ENCODE measurements at regions not wholly inside any gene's neighbourhood (a gene's known extent, or its start where the extent isn't known, plus 50 kb on each side); places are given as distances from the start of the nearest gene placed in this dataset.

DNA sequence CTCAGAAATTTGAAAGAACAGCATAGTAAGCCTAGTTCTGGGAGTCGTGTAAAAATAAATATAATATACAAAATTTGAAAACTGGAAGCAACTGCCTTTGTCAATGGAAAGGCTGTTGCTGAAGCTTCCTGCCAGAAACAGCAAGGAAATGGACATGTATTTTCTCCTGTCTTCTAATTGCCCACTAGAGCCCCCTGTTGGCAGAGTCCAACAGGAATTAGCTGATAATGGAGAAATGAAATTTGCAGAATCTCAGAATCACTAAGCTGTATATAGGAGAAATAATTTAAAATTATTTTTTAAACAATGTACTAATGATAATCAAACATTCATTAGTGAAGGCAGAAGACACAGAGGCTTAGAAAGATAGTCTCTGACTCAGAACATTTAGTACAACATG is 414.8 kb downstream of the SLC6A15 start:
- Histone ChIP-seq H3K4me2 (ENCODE audit: insufficient read depth in 1 of 2, low read depth in 2 of 2, low read length in 2 of 2) (no peak overlapping the region), H3K56ac (replicated peaks; ENCODE audit: insufficient read length, low read depth, low read length) (no peak overlapping the region), H2AK5ac (ENCODE audit: low read depth, low read length) (no peak overlapping the region), H4K5ac (ENCODE audit: insufficient read length, low read depth, low read length) (no peak overlapping the region), H3K9ac (replicated peaks in 1 of 4; ENCODE audit: extremely low read depth in 1 of 4, low read depth in 3 of 4, low read length in 3 of 4) (no peak overlapping the region), H2BK15ac (ENCODE audit: low read length) (no peak overlapping the region), H3K4me1 (replicated peaks in 1 of 4; ENCODE audit: control insufficient read depth in 3 of 4, insufficient read depth in 4 of 4, low read length in 3 of 4) (no peaks in the 10 kb centered on the region), H3K23ac (ENCODE audit: insufficient read length) (no peak overlapping the region), H3K27ac (ENCODE audit: low read depth, low read length) (no peak overlapping the region), H2BK5ac (ENCODE audit: low read depth, low read length) (no peak overlapping the region), H3K9me3 (ENCODE audit: insufficient read depth in 2 of 2, low read depth in 1 of 2, low read length in 1 of 2) (no peaks in the 10 kb centered on the region), H4K8ac (ENCODE audit: extremely low read depth, insufficient read depth, low read length) (no peak overlapping the region), H3K79me1 (ENCODE audit: low read depth, low read length) (no peaks in the 10 kb centered on the region), H2BK20ac (ENCODE audit: low read length) (no peak overlapping the region), H3K14ac (ENCODE audit: insufficient read length) (no peak overlapping the region), H2AFZ (ENCODE audit: low read length) (no peak overlapping the region), H3K79me2 (ENCODE audit: control insufficient read depth in 1 of 2, insufficient read depth in 2 of 2, low read length in 2 of 2) (no peaks in the 10 kb centered on the region), H2BK12ac (ENCODE audit: low read depth, low read length) (no peak overlapping the region), H2BK120ac (replicated peaks; ENCODE audit: low read depth, low read length) (no peak overlapping the region), H3K18ac (ENCODE audit: extremely low read depth, low read length) (no peak overlapping the region), H4K91ac (replicated peaks; ENCODE audit: insufficient read length, low read length) (no peak overlapping the region), H3K4me3 (ENCODE audit: extremely low read depth in 1 of 4, insufficient read depth in 2 of 4, low read depth in 3 of 4, low read length in 4 of 4) (no peak overlapping the region), H3K4ac (replicated peaks; ENCODE audit: insufficient read length, low read depth, low read length) (no peak overlapping the region), H3K27me3 (replicated peaks in 1 of 4; ENCODE audit: control insufficient read depth in 3 of 4, extremely low read depth in 1 of 4, insufficient read depth in 3 of 4, low read length in 3 of 4) (no peaks in the 10 kb centered on the region), H3K23me2 (ENCODE audit: low read depth, low read length) (no peaks in the 10 kb centered on the region), H4K20me1 (replicated peaks in 1 of 2; ENCODE audit: control insufficient read depth in 1 of 2, insufficient read depth in 2 of 2, low read length in 2 of 2) (no peaks in the 10 kb centered on the region), H3K36me3 (ENCODE audit: control insufficient read depth in 2 of 4, insufficient read depth in 4 of 4, low read length in 3 of 4) (no peaks in the 10 kb centered on the region)
- TF ChIP-seq CTCF (IDR thresholded peaks at IDR 0.05; ENCODE audit: control extremely low read depth in 1 of 3, insufficient read depth in 1 of 3, low read depth in 1 of 3, low read length in 3 of 3) = peak in 2 of 3 experiments; percentile 46 to 57; a peak in 3 of 4 replicates
- TF ChIP-seq CEBPB (IDR thresholded peaks at IDR 0.05; ENCODE audit: low read depth, low read length) = no peak
- TF ChIP-seq RAD21 (IDR thresholded peaks at IDR 0.05 in 1 of 2, conservative IDR thresholded peaks at IDR 0.05 in 1 of 2; ENCODE audit: low read depth in 2 of 2, low read length in 2 of 2) = peak; percentile 64 to 70
- DNase-seq (ENCODE audit: low read depth in 1 of 2, low spot score in 2 of 2) (no peak), FAIRE-seq (no peak)
- ChIA-PET CTCF (ENCODE audit: partially characterized antibody) (interaction anchor here (0.7 to 1.7 kb wide), 13 partner anchors 10 to 671 kb away, joined by 3 to 14 read pairs (median 3); no protein-coding TSS in a partner anchor), POLR2A (ENCODE audit: partially characterized antibody) (no interaction called here)
- WGBS, 2 experiments (ENCODE audit: extremely low coverage in 1 of 2, insufficient coverage in 1 of 2, insufficient read length in 1 of 2, insufficient replicate concordance in 2 of 2, low coverage in 1 of 2, low lambda C conversion rate in 2 of 2, missing lambda C conversion rate in 1 of 2) = 42% methylated on average over 1 of the region's 1 CpG; no CpG with 5 or more reads in 1 of the 2 experiments

Measured in H1 (cell line).